ENCODE measurements at regions not wholly inside any gene's neighbourhood (a gene's known extent, or its start where the extent isn't known, plus 50 kb on each side); places are given as distances from the start of the nearest gene placed in this dataset.

DNA sequence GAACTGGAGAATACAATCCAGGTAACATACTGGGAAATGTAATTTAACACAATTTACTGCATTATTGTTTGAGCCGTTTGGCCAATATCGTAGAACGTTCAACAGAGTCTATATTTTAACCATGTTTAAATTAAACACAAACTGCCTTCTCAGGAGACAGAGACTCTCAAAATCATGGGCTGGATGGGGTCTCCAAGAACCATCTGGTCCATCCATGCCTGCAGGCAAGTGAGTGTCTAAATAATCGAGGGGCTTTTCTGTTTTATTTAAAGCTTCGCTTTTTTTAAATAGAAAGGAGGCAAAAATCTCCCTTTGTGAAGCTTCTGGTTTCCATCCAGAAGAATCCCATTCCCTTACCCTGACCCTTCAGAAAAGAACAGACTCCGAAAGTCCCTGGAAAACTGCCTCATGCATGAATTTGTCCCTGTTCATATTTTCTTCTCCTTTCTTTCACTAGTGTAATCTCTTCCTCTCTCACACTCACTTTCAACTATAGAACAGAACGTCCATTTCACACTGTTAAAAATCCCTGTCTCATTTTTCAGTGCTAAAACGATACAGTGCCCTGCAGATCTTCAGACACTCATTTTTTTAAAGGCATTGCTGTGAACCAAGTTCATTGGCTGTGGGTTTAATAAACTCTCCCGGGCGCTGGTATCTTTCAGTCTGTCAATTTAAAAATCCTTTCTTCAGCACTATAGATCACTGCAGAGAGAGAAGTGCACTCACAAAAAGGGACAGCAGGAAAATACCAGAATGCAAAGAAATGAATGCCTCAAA lies 111.4 kb upstream of the TOM1L1 start:
- 69% methylated on average over 10 of the region's 10 CpGs for WGBS
- no peak for DNase-seq (ENCODE audit: low spot score)

DNA sequence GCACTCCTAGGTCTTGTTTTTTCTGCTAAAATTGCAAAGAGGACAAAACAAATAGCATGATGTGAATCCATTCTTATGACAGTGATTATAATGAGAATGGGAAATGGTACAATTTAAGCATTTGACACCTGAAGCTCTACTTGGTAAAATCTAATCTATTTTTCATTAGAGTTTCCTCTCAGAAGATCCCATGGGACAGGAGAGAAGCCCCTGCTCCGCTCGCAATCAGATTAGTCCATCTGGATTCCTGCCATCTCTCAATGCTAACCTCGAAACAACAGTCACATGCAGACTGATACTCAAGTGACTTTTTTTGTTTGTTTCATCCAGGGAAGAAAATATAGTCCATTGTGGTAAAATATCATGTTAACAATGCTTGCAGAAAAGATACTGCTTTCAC lies 107.4 kb upstream of the TOM1L1 start:
- Histone ChIP-seq H3K4me1 (ENCODE audit: control insufficient read depth in 4 of 4, insufficient read depth in 4 of 4, low read length in 3 of 4) (no peaks in the 10 kb centered on the region), H3K9ac (ENCODE audit: low read depth in 1 of 2, low read length in 2 of 2) (no peak overlapping the region), H3K36me3 (ENCODE audit: control insufficient read depth in 4 of 4, insufficient read depth in 3 of 4, low read depth in 1 of 4, low read length in 3 of 4) (no peaks in the 10 kb centered on the region), H3K27ac (ENCODE audit: low read depth in 1 of 2, low read length in 2 of 2) (no peak overlapping the region), H3K9me3 (ENCODE audit: control insufficient read depth in 4 of 4, low read length in 3 of 4) (no peaks in the 10 kb centered on the region), H3K27me3 (ENCODE audit: control insufficient read depth in 4 of 4, insufficient read depth in 4 of 4, low read length in 3 of 4) (no peaks in the 10 kb centered on the region), H3K4me3 (ENCODE audit: low read depth in 1 of 3, low read length in 3 of 3) (no peak overlapping the region)
- DNase-seq (ENCODE audit: low spot score), result no peak
- TF ChIP-seq HNF4G (IDR thresholded peaks at IDR 0.05) (no peak), HNF4A (conservative IDR thresholded peaks at IDR 0.05) (no peak), RAD21 (IDR thresholded peaks at IDR 0.05) (no peak)
- TF ChIP-seq, protein P1, sequence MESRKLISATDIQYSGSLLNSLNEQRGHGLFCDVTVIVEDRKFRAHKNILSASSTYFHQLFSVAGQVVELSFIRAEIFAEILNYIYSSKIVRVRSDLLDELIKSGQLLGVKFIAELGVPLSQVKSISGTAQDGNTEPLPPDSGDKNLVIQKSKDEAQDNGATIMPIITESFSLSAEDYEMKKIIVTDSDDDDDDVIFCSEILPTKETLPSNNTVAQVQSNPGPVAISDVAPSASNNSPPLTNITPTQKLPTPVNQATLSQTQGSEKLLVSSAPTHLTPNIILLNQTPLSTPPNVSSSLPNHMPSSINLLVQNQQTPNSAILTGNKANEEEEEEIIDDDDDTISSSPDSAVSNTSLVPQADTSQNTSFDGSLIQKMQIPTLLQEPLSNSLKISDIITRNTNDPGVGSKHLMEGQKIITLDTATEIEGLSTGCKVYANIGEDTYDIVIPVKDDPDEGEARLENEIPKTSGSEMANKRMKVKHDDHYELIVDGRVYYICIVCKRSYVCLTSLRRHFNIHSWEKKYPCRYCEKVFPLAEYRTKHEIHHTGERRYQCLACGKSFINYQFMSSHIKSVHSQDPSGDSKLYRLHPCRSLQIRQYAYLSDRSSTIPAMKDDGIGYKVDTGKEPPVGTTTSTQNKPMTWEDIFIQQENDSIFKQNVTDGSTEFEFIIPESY (IDR thresholded peaks at IDR 0.05), result no peak
- TF ChIP-seq, protein P2, sequence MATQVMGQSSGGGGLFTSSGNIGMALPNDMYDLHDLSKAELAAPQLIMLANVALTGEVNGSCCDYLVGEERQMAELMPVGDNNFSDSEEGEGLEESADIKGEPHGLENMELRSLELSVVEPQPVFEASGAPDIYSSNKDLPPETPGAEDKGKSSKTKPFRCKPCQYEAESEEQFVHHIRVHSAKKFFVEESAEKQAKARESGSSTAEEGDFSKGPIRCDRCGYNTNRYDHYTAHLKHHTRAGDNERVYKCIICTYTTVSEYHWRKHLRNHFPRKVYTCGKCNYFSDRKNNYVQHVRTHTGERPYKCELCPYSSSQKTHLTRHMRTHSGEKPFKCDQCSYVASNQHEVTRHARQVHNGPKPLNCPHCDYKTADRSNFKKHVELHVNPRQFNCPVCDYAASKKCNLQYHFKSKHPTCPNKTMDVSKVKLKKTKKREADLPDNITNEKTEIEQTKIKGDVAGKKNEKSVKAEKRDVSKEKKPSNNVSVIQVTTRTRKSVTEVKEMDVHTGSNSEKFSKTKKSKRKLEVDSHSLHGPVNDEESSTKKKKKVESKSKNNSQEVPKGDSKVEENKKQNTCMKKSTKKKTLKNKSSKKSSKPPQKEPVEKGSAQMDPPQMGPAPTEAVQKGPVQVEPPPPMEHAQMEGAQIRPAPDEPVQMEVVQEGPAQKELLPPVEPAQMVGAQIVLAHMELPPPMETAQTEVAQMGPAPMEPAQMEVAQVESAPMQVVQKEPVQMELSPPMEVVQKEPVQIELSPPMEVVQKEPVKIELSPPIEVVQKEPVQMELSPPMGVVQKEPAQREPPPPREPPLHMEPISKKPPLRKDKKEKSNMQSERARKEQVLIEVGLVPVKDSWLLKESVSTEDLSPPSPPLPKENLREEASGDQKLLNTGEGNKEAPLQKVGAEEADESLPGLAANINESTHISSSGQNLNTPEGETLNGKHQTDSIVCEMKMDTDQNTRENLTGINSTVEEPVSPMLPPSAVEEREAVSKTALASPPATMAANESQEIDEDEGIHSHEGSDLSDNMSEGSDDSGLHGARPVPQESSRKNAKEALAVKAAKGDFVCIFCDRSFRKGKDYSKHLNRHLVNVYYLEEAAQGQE (IDR thresholded peaks at IDR 0.05), result no peak
- 90% methylated on average over 3 of the region's 3 CpGs for WGBS

More for the DNA sequence above, 111.4 kb upstream of the TOM1L1 start:
- Histone ChIP-seq H3K27me3 (ENCODE audit: control insufficient read depth in 4 of 4, insufficient read depth in 4 of 4, low read length in 3 of 4) (no peaks in the 10 kb centered on the region), H3K9me3 (ENCODE audit: control insufficient read depth in 4 of 4, low read length in 3 of 4) (no peaks in the 10 kb centered on the region), H3K4me3 (ENCODE audit: low read depth in 1 of 3, low read length in 3 of 3) (no peak overlapping the region), H3K36me3 (ENCODE audit: control insufficient read depth in 4 of 4, insufficient read depth in 3 of 4, low read depth in 1 of 4, low read length in 3 of 4) (no peaks in the 10 kb centered on the region), H3K9ac (ENCODE audit: low read depth in 1 of 2, low read length in 2 of 2) (no peak overlapping the region), H3K27ac (ENCODE audit: low read depth in 1 of 2, low read length in 2 of 2) (no peak overlapping the region), H3K4me1 (ENCODE audit: control insufficient read depth in 4 of 4, insufficient read depth in 4 of 4, low read length in 3 of 4) (no peaks in the 10 kb centered on the region)
- TF ChIP-seq RXRA (IDR thresholded peaks at IDR 0.05) (peak; percentile 43 to 62), RAD21 (IDR thresholded peaks at IDR 0.05) (no peak)

DNA sequence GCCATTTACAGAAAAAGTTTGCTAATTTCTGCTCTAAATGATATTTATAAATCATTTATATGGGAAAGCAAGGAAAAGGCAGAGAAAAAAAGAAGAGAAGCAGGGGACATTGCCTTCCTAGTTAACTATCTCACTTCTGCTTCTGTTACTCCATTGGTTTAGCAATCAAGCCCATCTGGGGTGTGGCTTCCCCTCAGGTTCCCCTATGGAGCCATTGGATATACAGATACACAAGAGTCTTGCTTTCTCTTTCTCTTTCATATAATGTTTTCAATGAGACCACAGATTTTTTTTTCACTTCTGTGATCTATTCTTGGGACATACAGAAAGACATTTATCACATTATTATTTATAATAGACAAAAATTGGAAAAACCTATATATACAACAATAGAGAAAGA lies 105.6 kb upstream of the TOM1L1 start:
- H3K27me3 ChIP-seq (ENCODE audit: control insufficient read depth in 4 of 4, insufficient read depth in 4 of 4, low read length in 3 of 4), result no peaks in the 10 kb centered on the region
- no peaks in the 10 kb centered on the region for H3K9me3 ChIP-seq (ENCODE audit: control insufficient read depth in 4 of 4, low read length in 3 of 4)
- H3K27ac ChIP-seq (ENCODE audit: low read depth in 1 of 2, low read length in 2 of 2), result no peak overlapping the region
- H3K9ac ChIP-seq (ENCODE audit: low read depth in 1 of 2, low read length in 2 of 2), result no peak overlapping the region
- no peaks in the 10 kb centered on the region for H3K4me1 ChIP-seq (ENCODE audit: control insufficient read depth in 4 of 4, insufficient read depth in 4 of 4, low read length in 3 of 4)
- H3K4me3 ChIP-seq (ENCODE audit: low read depth in 1 of 3, low read length in 3 of 3), result no peak overlapping the region
- no peak for DNase-seq (ENCODE audit: low spot score)
- no peaks in the 10 kb centered on the region for H3K36me3 ChIP-seq (ENCODE audit: control insufficient read depth in 4 of 4, insufficient read depth in 3 of 4, low read depth in 1 of 4, low read length in 3 of 4)
- TF ChIP-seq, protein P3, sequence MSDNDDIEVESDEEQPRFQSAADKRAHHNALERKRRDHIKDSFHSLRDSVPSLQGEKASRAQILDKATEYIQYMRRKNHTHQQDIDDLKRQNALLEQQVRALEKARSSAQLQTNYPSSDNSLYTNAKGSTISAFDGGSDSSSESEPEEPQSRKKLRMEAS (IDR thresholded peaks at IDR 0.05), result no peak
- TF ChIP-seq NR2F2 (IDR thresholded peaks at IDR 0.05) (no peak), FOXA2 (IDR thresholded peaks at IDR 0.05) (no peak), SP1 (IDR thresholded peaks at IDR 0.05) (no peak), RXRA (IDR thresholded peaks at IDR 0.05) (no peak), EGR1 (IDR thresholded peaks at IDR 0.05; ENCODE audit: low read depth in 2 of 2) (no peak), HNF4A (conservative IDR thresholded peaks at IDR 0.05) (no peak), TAF1 (conservative IDR thresholded peaks at IDR 0.05) (no peak), RAD21 (IDR thresholded peaks at IDR 0.05) (no peak), GABPA (IDR thresholded peaks at IDR 0.05 in 1 of 2, conservative IDR thresholded peaks at IDR 0.05 in 1 of 2) (no peak), YY1 (IDR thresholded peaks at IDR 0.05) (no peak), JUND (IDR thresholded peaks at IDR 0.05) (no peak)
- TF ChIP-seq, protein P4, sequence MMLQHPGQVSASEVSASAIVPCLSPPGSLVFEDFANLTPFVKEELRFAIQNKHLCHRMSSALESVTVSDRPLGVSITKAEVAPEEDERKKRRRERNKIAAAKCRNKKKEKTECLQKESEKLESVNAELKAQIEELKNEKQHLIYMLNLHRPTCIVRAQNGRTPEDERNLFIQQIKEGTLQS (IDR thresholded peaks at IDR 0.05), result no peak
- TF ChIP-seq, protein P5, sequence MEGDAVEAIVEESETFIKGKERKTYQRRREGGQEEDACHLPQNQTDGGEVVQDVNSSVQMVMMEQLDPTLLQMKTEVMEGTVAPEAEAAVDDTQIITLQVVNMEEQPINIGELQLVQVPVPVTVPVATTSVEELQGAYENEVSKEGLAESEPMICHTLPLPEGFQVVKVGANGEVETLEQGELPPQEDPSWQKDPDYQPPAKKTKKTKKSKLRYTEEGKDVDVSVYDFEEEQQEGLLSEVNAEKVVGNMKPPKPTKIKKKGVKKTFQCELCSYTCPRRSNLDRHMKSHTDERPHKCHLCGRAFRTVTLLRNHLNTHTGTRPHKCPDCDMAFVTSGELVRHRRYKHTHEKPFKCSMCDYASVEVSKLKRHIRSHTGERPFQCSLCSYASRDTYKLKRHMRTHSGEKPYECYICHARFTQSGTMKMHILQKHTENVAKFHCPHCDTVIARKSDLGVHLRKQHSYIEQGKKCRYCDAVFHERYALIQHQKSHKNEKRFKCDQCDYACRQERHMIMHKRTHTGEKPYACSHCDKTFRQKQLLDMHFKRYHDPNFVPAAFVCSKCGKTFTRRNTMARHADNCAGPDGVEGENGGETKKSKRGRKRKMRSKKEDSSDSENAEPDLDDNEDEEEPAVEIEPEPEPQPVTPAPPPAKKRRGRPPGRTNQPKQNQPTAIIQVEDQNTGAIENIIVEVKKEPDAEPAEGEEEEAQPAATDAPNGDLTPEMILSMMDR (IDR thresholded peaks at IDR 0.05; ENCODE audit: low read depth, low read length, missing input control), result no peak

Data from liver (tissue), 8 donors.